ENCODE measurements at regions not wholly inside any gene's neighbourhood (a gene's known extent, or its start where the extent isn't known, plus 50 kb on each side); places are given as distances from the start of the nearest gene placed in this dataset.

DNA sequence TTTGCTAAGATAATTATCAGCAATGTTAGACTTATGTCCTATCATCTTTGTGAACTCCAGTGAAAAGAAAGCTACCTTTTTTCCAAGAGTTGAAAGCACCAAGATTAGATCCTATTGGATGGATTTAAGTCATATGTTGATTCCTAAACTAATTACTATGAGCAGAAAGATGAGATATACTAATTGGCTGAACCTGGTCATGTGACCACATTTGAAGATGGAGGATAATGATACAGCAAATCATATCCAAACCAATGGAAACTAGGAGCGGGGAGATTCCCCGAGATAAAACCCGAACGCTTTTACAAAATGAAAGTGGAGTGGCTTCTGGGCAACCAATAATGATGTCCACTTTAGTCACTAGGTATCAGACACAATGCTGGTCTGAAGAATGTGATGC lies 1060.2 kb upstream of the EEF2KMT start:
- TF ChIP-seq CTCF (conservative IDR thresholded peaks at IDR 0.05; ENCODE audit: low read length) (no peak), EZH2phosphoT487 (IDR thresholded peaks at IDR 0.05; ENCODE audit: borderline replicate concordance, low read depth, low read length) (no peak)
